CD4-positive, alpha-beta T cell treated with Interleukin-21 for 1 hour (primary cell): ENCODE measurements at regions not wholly inside any gene's neighbourhood (a gene's known extent, or its start where the extent isn't known, plus 50 kb on each side); places are given as distances from the start of the nearest gene placed in this dataset.
"Not testable (repeated sequence)": the region's sequence is repeated elsewhere in the genome, so short reads cannot be mapped to it uniquely, and the experiment has no call there.

Experiments
- DNase-seq: peaks from one replicate; pipeline ENCODE4 v3.0.0-alpha.2; 2020

- not testable (repeated sequence) for DNase-seq
Observed at GRCh38 chr19:30804333-30804732, 432.1 kb downstream of the ZNF536 start.

- no peak for DNase-seq
Observed at GRCh38 chr19:30802424-30803013, 430.3 kb downstream of the ZNF536 start.

- peak; percentile 5 for DNase-seq
Observed at GRCh38 chr19:30799865-30800755, 427.9 kb downstream of the ZNF536 start.

- no peak for DNase-seq
Observed at GRCh38 chr19:30795727-30796126, 423.5 kb downstream of the ZNF536 start.

- no peak for DNase-seq
Observed at GRCh38 chr19:30792561-30793505, 420.6 kb downstream of the ZNF536 start.

GRCh38 chr19:30791088-30791487 is 418.9 kb downstream of the ZNF536 start:
- DNase-seq: no peak

- DNase-seq: no peak
Observed at GRCh38 chr19:30790056-30790680, 418.0 kb downstream of the ZNF536 start.

GRCh38 chr19:30788105-30788765 is 416.1 kb downstream of the ZNF536 start:
- no peak for DNase-seq

GRCh38 chr19:30785458-30786137 is 413.4 kb downstream of the ZNF536 start:
- no peak for DNase-seq

- peak; percentile 46 for DNase-seq
Observed at GRCh38 chr19:30784850-30785457, 412.8 kb downstream of the ZNF536 start.

GRCh38 chr19:30783936-30784335 is 411.8 kb downstream of the ZNF536 start:
- no peak for DNase-seq

- DNase-seq: no peak
Observed at GRCh38 chr19:30783212-30783611, 411.0 kb downstream of the ZNF536 start.

- no peak for DNase-seq
Observed at GRCh38 chr19:30781519-30781918, 409.3 kb downstream of the ZNF536 start.

- no peak for DNase-seq
Observed at GRCh38 chr19:30781047-30781446, 408.9 kb downstream of the ZNF536 start.

GRCh38 chr19:30780456-30780855 is 408.3 kb downstream of the ZNF536 start:
- DNase-seq: no peak

- no peak for DNase-seq
Observed at GRCh38 chr19:30780032-30780431, 407.8 kb downstream of the ZNF536 start.

- DNase-seq: no peak
Observed at GRCh38 chr19:30778961-30779715, 407.0 kb downstream of the ZNF536 start.

GRCh38 chr19:30778061-30778460 is 405.9 kb downstream of the ZNF536 start:
- DNase-seq: no peak

- DNase-seq: no peak
Observed at GRCh38 chr19:30775956-30776355, 403.8 kb downstream of the ZNF536 start.

- no peak for DNase-seq
Observed at GRCh38 chr19:30774252-30774766, 402.1 kb downstream of the ZNF536 start.
